Kidney (tissue), 13 donors: ENCODE measurements at regions not wholly inside any gene's neighbourhood (a gene's known extent, or its start where the extent isn't known, plus 50 kb on each side); places are given as distances from the start of the nearest gene placed in this dataset.

Experiments used
- DNase-seq, 5 donors: peaks; one replicate each; pipeline ENCODE4 v3.0.0-alpha.2; 2013 to 2020
- FAIRE-seq: peaks from 2 replicates; lab custom pipeline; 2012; peaks lifted over from hg19 to GRCh38; lab: Jason Lieb, UNC
- H3K27ac ChIP-seq, 2 donors: one replicate each; pipeline ENCODE4 v1.7.0; 2013; ENCODE audit warnings: low read depth in 2 of 2, low read length in 2 of 2, inconsistent platforms in 1 of 2
- H3K27me3 ChIP-seq: one replicate; pipeline ENCODE4 v1.7.1; 2013; ENCODE audit warnings: low read length, inconsistent platforms; ENCODE audit not compliant: control insufficient read depth, insufficient read depth
- H3K36me3 ChIP-seq, 3 donors: one replicate each; pipeline versions ENCODE4 v1.7.0 to v1.7.1; 2013; ENCODE audit warnings: low read length in 3 of 3, control low read depth in 1 of 3, inconsistent platforms in 1 of 3; ENCODE audit not compliant: insufficient read depth in 3 of 3, control insufficient read depth in 2 of 3
- H3K4me1 ChIP-seq, 3 donors: one replicate each; pipeline versions ENCODE4 v1.7.0 to v1.7.1; 2013; ENCODE audit warnings: low read length in 3 of 3, inconsistent platforms in 1 of 3, low read depth in 1 of 3; ENCODE audit not compliant: control insufficient read depth in 2 of 3, insufficient read depth in 2 of 3
- H3K4me3 ChIP-seq, 3 donors: one replicate each; pipeline versions ENCODE4 v1.7.0 to v1.8.1; 2013; ENCODE audit warnings: low read length in 3 of 3, control low read depth in 1 of 3, inconsistent platforms in 1 of 3
- H3K9ac ChIP-seq, 3 donors: one replicate each; pipeline versions ENCODE4 v1.7.0 to v1.7.1; 2013; ENCODE audit warnings: low read length in 3 of 3, control low read depth in 1 of 3, inconsistent platforms in 1 of 3
- H3K9me3 ChIP-seq, 3 donors: one replicate each; pipeline versions ENCODE4 v1.7.0 to v1.7.1; 2013; ENCODE audit warnings: low read length in 3 of 3, control low read depth in 1 of 3, inconsistent platforms in 1 of 3; ENCODE audit not compliant: control insufficient read depth in 2 of 3, insufficient read depth in 1 of 3
- CTCF ChIP-seq: IDR thresholded peaks from 3 replicates; pipeline ENCODE4 v1.5.1; 2012; ENCODE audit warnings: mild to moderate bottlenecking, moderate library complexity, borderline replicate concordance; ENCODE audit not compliant: insufficient read depth; ENCODE audit errors: extremely low read depth
- intact Hi-C: fragments of 100-400 bp; cut with DNase I; formaldehyde crosslinking; loops from one replicate; pipeline ENCODE4 v1.11.1; 2022
- donor health status: control.
- donor health status: control.
- donor health status: control.
- donor health status: control.
- donor health status: control.
- donor health status: DM: yes; HTN: yes; CAD: no.
- donor health status: Normal renal cell carcinoma (clear cell type).

GRCh38 chr3:187458921-187459320 is 90.7 kb downstream of the RTP4 start:
- Histone ChIP-seq H3K36me3 (no peaks in the 10 kb centered on the region), H3K4me3 (no peak overlapping the region), H3K4me1 (no peaks in the 10 kb centered on the region), H3K9ac (no peak overlapping the region), H3K9me3 (no peaks in the 10 kb centered on the region), H3K27me3 (no peaks in the 10 kb centered on the region), H3K27ac (no peak overlapping the region)
- DNase-seq (no peak), FAIRE-seq (no peak)
- no peak for TF ChIP-seq CTCF
- intact Hi-C loops, result no loop called here

- no peak for FAIRE-seq
- no peak overlapping the region for H3K9ac ChIP-seq
- no peak for TF ChIP-seq CTCF
- H3K9me3 ChIP-seq, result no peaks in the 10 kb centered on the region
- H3K4me3 ChIP-seq, result no peak overlapping the region
- H3K27ac ChIP-seq, result no peak overlapping the region
- intact Hi-C loops, result no loop called here
- no peak for DNase-seq
- H3K4me1 ChIP-seq, result no peaks in the 10 kb centered on the region
- H3K36me3 ChIP-seq, result no peaks in the 10 kb centered on the region
- H3K27me3 ChIP-seq, result no peaks in the 10 kb centered on the region
These were observed 90.2 kb downstream of the RTP4 start for GRCh38 chr3:187458383-187458782.

- intact Hi-C loops, result no loop called here
- peak in 2 of 5 donors; percentile 48 to 86 for DNase-seq
- Histone ChIP-seq H3K27ac (no peak overlapping the region), H3K4me3 (no peak overlapping the region), H3K9me3 (no peaks in the 10 kb centered on the region), H3K27me3 (no peaks in the 10 kb centered on the region), H3K36me3 (no peaks in the 10 kb centered on the region), H3K9ac (no peak overlapping the region), H3K4me1 (no peaks in the 10 kb centered on the region)
- no peak for FAIRE-seq
- TF ChIP-seq CTCF, result no peak
These were observed 88.1 kb downstream of the RTP4 start for GRCh38 chr3:187456250-187456649.
